K562 (cell line): ENCODE measurements at regions not wholly inside any gene's neighbourhood (a gene's known extent, or its start where the extent isn't known, plus 50 kb on each side); places are given as distances from the start of the nearest gene placed in this dataset.

ENCODE experiments used
- ARHGAP35 ChIP-seq: fragments of 450-650 bp; IDR thresholded peaks from 2 replicates; pipeline ENCODE4 v1.6.1; 2018; ENCODE audit not compliant: partially characterized antibody
- CTCF ChIP-seq, 3 experiments: IDR thresholded peaks in 2 of 3; conservative IDR thresholded peaks in 1 of 3; 2 replicates each; pipeline ENCODE4 v1.5.1; 2011 to 2012; ENCODE audit warnings: low read length in 3 of 3, mild to moderate bottlenecking in 3 of 3, control low read depth in 2 of 3, improper control_type of control experiment in 1 of 3, inconsistent platforms in 1 of 3, low read depth in 1 of 3, mixed read lengths in 1 of 3, moderate library complexity in 1 of 3; ENCODE audit not compliant: insufficient read depth in 2 of 3
- ESRRA ChIP-seq: fragments of 450-650 bp; IDR thresholded peaks from 2 replicates; pipeline ENCODE4 v1.6.1; 2014; ENCODE audit warnings: low read depth, mild to moderate bottlenecking, moderate library complexity, borderline replicate concordance
- EZH2 ChIP-seq: IDR thresholded peaks from 2 replicates; pipeline ENCODE4 v1.6.1; 2012; ENCODE audit warnings: low read depth, mild to moderate bottlenecking, inconsistent platforms, low read length, borderline replicate concordance
- HLTF ChIP-seq: fragments of 450-650 bp; IDR thresholded peaks from 2 replicates; pipeline ENCODE4 v1.6.1; 2016
- PTBP1 ChIP-seq: fragments of 200-400 bp; formaldehyde crosslinking; IDR thresholded peaks from 2 replicates; pipeline ENCODE4 v1.6.1; 2017; ENCODE audit warnings: low read depth, low read length
- REST ChIP-seq, 2 experiments: fragments of 450-650 bp; formaldehyde crosslinking in 1 of 2; IDR thresholded peaks; 2 replicates each; pipeline versions ENCODE4 v1.4.0 to v1.6.1; 2014 to 2020; ENCODE audit warnings: mild to moderate bottlenecking in 2 of 2, borderline replicate concordance in 1 of 2, low read depth in 1 of 2
- SNRNP70 ChIP-seq: fragments of 200-400 bp; formaldehyde crosslinking; optimal IDR thresholded peaks from 2 replicates; pipeline ENCODE3; 2017; ENCODE audit warnings: low read depth, low read length
- TAF1 ChIP-seq: IDR thresholded peaks from 2 replicates; pipeline ENCODE4 v1.6.1; 2011; ENCODE audit warnings: mild to moderate bottlenecking, low read length, moderate library complexity; ENCODE audit not compliant: insufficient read depth, control insufficient read depth, severe bottlenecking; ENCODE audit errors: extremely low read depth
- TRIM28 ChIP-seq: fragments of 450-650 bp; IDR thresholded peaks from 2 replicates; pipeline ENCODE4 v1.6.1; 2017
- TF ChIP-seq, protein P1 (sequence below): fragments of 250-450 bp; sonication (Bioruptor Pico); IDR thresholded peaks from 2 replicates; pipeline ENCODE4 v1.5.1; 2021; ENCODE audit warnings: mild to moderate bottlenecking
- TF ChIP-seq, protein P2 (sequence below): sonication (generic); formaldehyde crosslinking; IDR thresholded peaks from 2 replicates; pipeline ENCODE4 v1.5.0; 2020; ENCODE audit warnings: missing genetic modification reagents

DNA sequence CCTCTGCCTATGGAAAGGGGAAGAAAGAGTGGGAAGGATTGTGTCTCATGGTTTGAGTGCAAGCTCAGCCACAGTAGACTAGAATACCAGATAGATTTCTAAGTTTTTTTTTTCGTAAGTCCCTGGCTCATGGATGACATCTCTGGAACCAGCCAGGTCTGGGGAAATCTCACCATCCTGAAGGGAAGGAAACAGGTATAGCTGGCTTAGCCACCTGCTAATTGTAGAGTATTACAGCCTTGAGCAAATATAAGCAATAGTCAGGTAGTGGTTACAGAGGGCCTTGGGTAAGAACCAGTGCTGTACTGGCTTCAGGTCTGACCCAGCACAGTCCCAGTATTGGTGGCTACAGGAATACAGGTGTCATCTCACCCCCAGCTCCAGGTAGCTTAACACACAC lies 500.9 kb upstream of the PRMT6 start:
- TF ChIP-seq EZH2 (no peak), SNRNP70 (no peak), REST (IDR thresholded peaks at IDR 0.05; ENCODE audit: borderline replicate concordance) (no peak), REST (CRISPR knock-in tag; IDR thresholded peaks at IDR 0.05; ENCODE audit: low read depth) (no peak), HLTF (no peak), ARHGAP35 (no peak), PTBP1 (no peak), ESRRA (no peak), TAF1 (no peak), CTCF (IDR thresholded peaks at IDR 0.05 in 2 of 3, conservative IDR thresholded peaks at IDR 0.05 in 1 of 3; ENCODE audit: insufficient read depth in 2 of 3, low read depth in 1 of 3, low read length in 3 of 3) (no peak), TRIM28 (no peak)
- TF ChIP-seq, protein P1, sequence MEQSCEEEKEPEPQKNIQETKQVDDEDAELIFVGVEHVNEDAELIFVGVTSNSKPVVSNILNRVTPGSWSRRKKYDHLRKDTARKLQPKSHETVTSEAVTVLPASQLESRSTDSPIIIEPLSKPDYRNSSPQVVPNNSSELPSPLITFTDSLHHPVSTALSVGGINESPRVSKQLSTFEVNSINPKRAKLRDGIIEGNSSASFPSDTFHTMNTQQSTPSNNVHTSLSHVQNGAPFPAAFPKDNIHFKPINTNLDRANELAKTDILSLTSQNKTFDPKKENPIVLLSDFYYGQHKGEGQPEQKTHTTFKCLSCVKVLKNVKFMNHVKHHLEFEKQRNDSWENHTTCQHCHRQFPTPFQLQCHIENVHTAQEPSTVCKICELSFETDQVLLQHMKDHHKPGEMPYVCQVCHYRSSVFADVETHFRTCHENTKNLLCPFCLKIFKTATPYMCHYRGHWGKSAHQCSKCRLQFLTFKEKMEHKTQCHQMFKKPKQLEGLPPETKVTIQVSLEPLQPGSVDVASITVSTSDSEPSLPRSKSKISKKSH (CRISPR knock-in tag), result no peak
- TF ChIP-seq, protein P2, sequence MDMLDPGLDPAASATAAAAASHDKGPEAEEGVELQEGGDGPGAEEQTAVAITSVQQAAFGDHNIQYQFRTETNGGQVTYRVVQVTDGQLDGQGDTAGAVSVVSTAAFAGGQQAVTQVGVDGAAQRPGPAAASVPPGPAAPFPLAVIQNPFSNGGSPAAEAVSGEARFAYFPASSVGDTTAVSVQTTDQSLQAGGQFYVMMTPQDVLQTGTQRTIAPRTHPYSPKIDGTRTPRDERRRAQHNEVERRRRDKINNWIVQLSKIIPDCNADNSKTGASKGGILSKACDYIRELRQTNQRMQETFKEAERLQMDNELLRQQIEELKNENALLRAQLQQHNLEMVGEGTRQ, result no peak
